Peyer's patch (tissue), 4 donors: ENCODE measurements at regions not wholly inside any gene's neighbourhood (a gene's known extent, or its start where the extent isn't known, plus 50 kb on each side); places are given as distances from the start of the nearest gene placed in this dataset.
"Not testable (repeated sequence)": the region's sequence is repeated elsewhere in the genome, so short reads cannot be mapped to it uniquely, and the experiment has no call there.

Experiments
- DNase-seq, 3 donors: peaks; one replicate each; pipeline ENCODE4 v3.0.0-alpha.2; 2017 to 2019
- H3K27ac ChIP-seq, 4 donors: fragments of 200-600 bp; sonication (generic); one replicate each; pipeline ENCODE4 v1.5.1; 2016 to 2019
- H3K27me3 ChIP-seq, 2 donors: fragments of 200-600 bp; sonication (generic); one replicate each; pipeline ENCODE4 v1.5.1; 2019
- H3K36me3 ChIP-seq, 3 donors: fragments of 200-600 bp; sonication (generic); one replicate each; pipeline ENCODE4 v1.5.1; 2016 to 2019
- H3K4me1 ChIP-seq, 4 donors: fragments of 200-600 bp; sonication (generic); one replicate each; pipeline ENCODE4 v1.5.1; 2016 to 2019
- H3K4me3 ChIP-seq, 4 donors: fragments of 200-600 bp; sonication (generic); 1 replicate in 3 of 4; 2 replicates in 1 of 4; pipeline ENCODE4 v1.5.1; 2016 to 2019; ENCODE audit warnings: mild to moderate bottlenecking in 1 of 4
- H3K9me3 ChIP-seq, 4 donors: fragments of 200-600 bp; sonication (generic); one replicate each; pipeline ENCODE4 v1.5.1; 2016 to 2019; ENCODE audit warnings: mild to moderate bottlenecking in 1 of 4
- POLR2A ChIP-seq, 2 donors: fragments of 450-650 bp; IDR thresholded peaks; one replicate each; pipeline ENCODE4 v1.5.1; 2017; ENCODE audit warnings: antibody characterized with exemption in 2 of 2, mild to moderate bottlenecking in 2 of 2, moderate library complexity in 2 of 2
- TF ChIP-seq, protein P1 (sequence below), 6 experiments: fragments of 450-650 bp in 4 of 6; fragments of 200-600 bp in 2 of 6; sonication (generic) in 1 of 6; IDR thresholded peaks; one replicate each; pipeline ENCODE4 v1.5.1; 2017 to 2019; ENCODE audit warnings: antibody characterized with exemption in 6 of 6, mild to moderate bottlenecking in 3 of 6, moderate library complexity in 1 of 6

- Histone ChIP-seq H3K4me1 (no peaks in the 10 kb centered on the region), H3K4me3 (no peak overlapping the region), H3K27ac (no peak overlapping the region), H3K36me3 (no peaks in the 10 kb centered on the region), H3K27me3 (no peaks in the 10 kb centered on the region), H3K9me3 (no peaks in the 10 kb centered on the region)
- no peak for DNase-seq
- TF ChIP-seq, protein P1, sequence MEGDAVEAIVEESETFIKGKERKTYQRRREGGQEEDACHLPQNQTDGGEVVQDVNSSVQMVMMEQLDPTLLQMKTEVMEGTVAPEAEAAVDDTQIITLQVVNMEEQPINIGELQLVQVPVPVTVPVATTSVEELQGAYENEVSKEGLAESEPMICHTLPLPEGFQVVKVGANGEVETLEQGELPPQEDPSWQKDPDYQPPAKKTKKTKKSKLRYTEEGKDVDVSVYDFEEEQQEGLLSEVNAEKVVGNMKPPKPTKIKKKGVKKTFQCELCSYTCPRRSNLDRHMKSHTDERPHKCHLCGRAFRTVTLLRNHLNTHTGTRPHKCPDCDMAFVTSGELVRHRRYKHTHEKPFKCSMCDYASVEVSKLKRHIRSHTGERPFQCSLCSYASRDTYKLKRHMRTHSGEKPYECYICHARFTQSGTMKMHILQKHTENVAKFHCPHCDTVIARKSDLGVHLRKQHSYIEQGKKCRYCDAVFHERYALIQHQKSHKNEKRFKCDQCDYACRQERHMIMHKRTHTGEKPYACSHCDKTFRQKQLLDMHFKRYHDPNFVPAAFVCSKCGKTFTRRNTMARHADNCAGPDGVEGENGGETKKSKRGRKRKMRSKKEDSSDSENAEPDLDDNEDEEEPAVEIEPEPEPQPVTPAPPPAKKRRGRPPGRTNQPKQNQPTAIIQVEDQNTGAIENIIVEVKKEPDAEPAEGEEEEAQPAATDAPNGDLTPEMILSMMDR (IDR thresholded peaks at IDR 0.05), result no peak
- no peak for TF ChIP-seq POLR2A (IDR thresholded peaks at IDR 0.05)
Observed at GRCh38 chr15:50857763-50858162, 50.7 kb upstream of the AP4E1 start.

GRCh38 chr15:50854601-50855490 lies 53.6 kb upstream of the AP4E1 start:
- no peaks in the 10 kb centered on the region for H3K4me1 ChIP-seq
- no peak overlapping the region for H3K4me3 ChIP-seq
- no peaks in the 10 kb centered on the region for H3K36me3 ChIP-seq
- DNase-seq, result no peak
- TF ChIP-seq POLR2A (IDR thresholded peaks at IDR 0.05), result no peak
- TF ChIP-seq, protein P1 (IDR thresholded peaks at IDR 0.05), result no peak
- H3K9me3 ChIP-seq, result no peaks in the 10 kb centered on the region
- H3K27me3 ChIP-seq, result no peaks in the 10 kb centered on the region
- peak overlapping the region in 1 of 4 donors; percentile 40 for H3K27ac ChIP-seq

DNA sequence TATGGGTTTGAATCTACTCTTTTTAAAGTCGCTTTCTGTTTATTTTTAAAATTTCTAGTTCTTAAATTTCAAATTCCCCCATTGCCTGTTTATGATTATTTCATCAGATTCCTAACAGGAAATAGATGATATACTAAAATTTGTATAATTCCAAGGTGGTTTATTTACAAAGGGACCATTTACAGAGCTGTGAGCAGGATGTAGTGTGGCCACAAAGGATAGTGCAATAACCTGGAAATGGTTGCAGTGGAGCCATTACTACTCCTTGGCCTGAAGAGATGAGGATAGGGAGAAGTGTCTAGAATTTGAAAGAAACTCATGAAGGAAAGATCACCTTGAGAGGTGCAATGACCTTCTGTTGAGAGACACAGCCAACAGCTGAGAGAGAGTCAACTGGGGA lies 58.5 kb upstream of the AP4E1 start:
- DNase-seq, result no peak
- H3K36me3 ChIP-seq, result no peaks in the 10 kb centered on the region
- no peaks in the 10 kb centered on the region for H3K27me3 ChIP-seq
- no peaks in the 10 kb centered on the region for H3K9me3 ChIP-seq
- H3K4me1 ChIP-seq, result no peaks in the 10 kb centered on the region
- H3K4me3 ChIP-seq, result no peak overlapping the region
- no peak for TF ChIP-seq POLR2A (IDR thresholded peaks at IDR 0.05)
- TF ChIP-seq, protein P1 (IDR thresholded peaks at IDR 0.05), result no peak
- no peak overlapping the region for H3K27ac ChIP-seq

- Histone ChIP-seq H3K4me1 (no peaks in the 10 kb centered on the region), H3K4me3 (no peak overlapping the region), H3K9me3 (no peaks in the 10 kb centered on the region), H3K27me3 (no peaks in the 10 kb centered on the region), H3K27ac (no peak overlapping the region), H3K36me3 (no peaks in the 10 kb centered on the region)
- TF ChIP-seq POLR2A (IDR thresholded peaks at IDR 0.05), result no peak
- TF ChIP-seq, protein P1 (IDR thresholded peaks at IDR 0.05), result no peak
- DNase-seq, result no peak
Observed at GRCh38 chr15:50848349-50848748, 60.1 kb upstream of the AP4E1 start.

GRCh38 chr15:50845181-50845580 lies 63.3 kb upstream of the AP4E1 start:
- not testable (repeated sequence) for H3K27ac ChIP-seq, H3K36me3 ChIP-seq, H3K4me1 ChIP-seq, DNase-seq, H3K9me3 ChIP-seq, H3K27me3 ChIP-seq, H3K4me3 ChIP-seq

GRCh38 chr15:50840520-50840919 lies 68.0 kb upstream of the AP4E1 start:
- Histone ChIP-seq H3K9me3 (no peaks in the 10 kb centered on the region), H3K27ac (no peak overlapping the region), H3K36me3 (no peaks in the 10 kb centered on the region), H3K27me3 (no peaks in the 10 kb centered on the region), H3K4me1 (no peaks in the 10 kb centered on the region), H3K4me3 (no peak overlapping the region)
- DNase-seq, result no peak
- TF ChIP-seq, protein P1 (IDR thresholded peaks at IDR 0.05), result no peak
